GM18499 (cell line): ENCODE measurements at regions not wholly inside any gene's neighbourhood (a gene's known extent, or its start where the extent isn't known, plus 50 kb on each side); places are given as distances from the start of the nearest gene placed in this dataset.
"Not testable (repeated sequence)": the region's sequence is repeated elsewhere in the genome, so short reads cannot be mapped to it uniquely, and the experiment has no call there.

Experiments used
- ATAC-seq: cut with Tn5 transposase; IDR thresholded peaks from one replicate; pipeline ENCODE4 v1.9.1; 2021; ENCODE audit warnings: moderate number of reproducible peaks; ENCODE audit not compliant: insufficient read depth, unreplicated experiment

GRCh38 chr12:105522166-105522825, 191.8 kb downstream of the C12orf75 start:
- no peak for ATAC-seq

- no peak for ATAC-seq
These were observed 192.9 kb downstream of the C12orf75 start for GRCh38 chr12:105523164-105524057.

- no peak for ATAC-seq
These were observed 194.5 kb downstream of the C12orf75 start for GRCh38 chr12:105524961-105525360.

- no peak for ATAC-seq
These were observed 203.6 kb downstream of the C12orf75 start for GRCh38 chr12:105534068-105534467.

GRCh38 chr12:105535033-105535432, 204.5 kb downstream of the C12orf75 start:
- not testable (repeated sequence) for ATAC-seq

- ATAC-seq = no peak
These were observed 208.4 kb downstream of the C12orf75 start for GRCh38 chr12:105538880-105539279.

- ATAC-seq = no peak
These were observed 209.2 kb downstream of the C12orf75 start for GRCh38 chr12:105539735-105540134.

GRCh38 chr12:105547786-105548185, 217.3 kb downstream of the C12orf75 start:
- no peak for ATAC-seq

GRCh38 chr12:105548626-105549025, 218.1 kb downstream of the C12orf75 start:
- ATAC-seq = no peak

- no peak for ATAC-seq
These were observed 221.6 kb downstream of the C12orf75 start for GRCh38 chr12:105552056-105552455.

- no peak for ATAC-seq
These were observed 223.8 kb downstream of the C12orf75 start for GRCh38 chr12:105554223-105554678.

GRCh38 chr12:105554856-105555255, 224.4 kb downstream of the C12orf75 start:
- no peak for ATAC-seq

- no peak for ATAC-seq
These were observed 225.2 kb downstream of the C12orf75 start for GRCh38 chr12:105555556-105556295.

- ATAC-seq = no peak
These were observed 228.8 kb downstream of the C12orf75 start for GRCh38 chr12:105559310-105559709.

- no peak for ATAC-seq
These were observed 231.2 kb downstream of the C12orf75 start for GRCh38 chr12:105561546-105562198.

GRCh38 chr12:105562199-105562971, 231.9 kb downstream of the C12orf75 start:
- no peak for ATAC-seq

- no peak for ATAC-seq
These were observed 236.6 kb downstream of the C12orf75 start for GRCh38 chr12:105567061-105567460.

GRCh38 chr12:105569886-105570285, 239.4 kb downstream of the C12orf75 start:
- ATAC-seq = no peak

- no peak for ATAC-seq
These were observed 240.5 kb downstream of the C12orf75 start for GRCh38 chr12:105570944-105571343.
